SK-N-SH treated with all-trans-retinoic acid at 6 μM for 48 hours (cell line): ENCODE measurements at regions not wholly inside any gene's neighbourhood (a gene's known extent, or its start where the extent isn't known, plus 50 kb on each side); places are given as distances from the start of the nearest gene placed in this dataset.

Experiments used
- ATAC-seq: fragments of 200-7000 bp; cut with Tn5 transposase; 3 replicates; pipeline ENCODE4 v1.9.1; 2020; ENCODE audit warnings: mild to moderate bottlenecking, moderate library complexity
- ARNTL ChIP-seq: fragments of 450-650 bp; formaldehyde crosslinking; IDR thresholded peaks from 2 replicates; pipeline ENCODE4 v1.5.0; 2020; ENCODE audit warnings: low read depth, mild to moderate bottlenecking, moderate library complexity, borderline replicate concordance
- BACH2 ChIP-seq: fragments of 250-450 bp; sonication (Bioruptor Pico); IDR thresholded peaks from 2 replicates; pipeline ENCODE4 v1.9.0; 2021; ENCODE audit warnings: mild to moderate bottlenecking, borderline replicate concordance
- CSDC2 ChIP-seq: fragments of 250-450 bp; sonication (Bioruptor Pico); IDR thresholded peaks from 2 replicates; pipeline ENCODE4 v1.5.0; 2020; ENCODE audit warnings: mild to moderate bottlenecking, moderate library complexity
- ESRRG ChIP-seq: fragments of 250-450 bp; sonication (Bioruptor Pico); IDR thresholded peaks from 2 replicates; pipeline ENCODE4 v1.6.1; 2021; ENCODE audit warnings: mild to moderate bottlenecking
- GLIS3 ChIP-seq: fragments of 250-450 bp; sonication (Bioruptor Pico); IDR thresholded peaks from 2 replicates; pipeline ENCODE4 v1.5.0; 2020; ENCODE audit warnings: mild to moderate bottlenecking, moderate library complexity
- ISL1 ChIP-seq: fragments of 250-450 bp; sonication (Bioruptor Pico); IDR thresholded peaks from 2 replicates; pipeline ENCODE4 v2.1.2; 2022; ENCODE audit warnings: mild to moderate bottlenecking, moderate library complexity
- PPARA ChIP-seq: fragments of 250-450 bp; sonication (Bioruptor Pico); IDR thresholded peaks from 2 replicates; pipeline ENCODE4 v1.5.0; 2020; ENCODE audit warnings: mild to moderate bottlenecking, borderline replicate concordance
- SNAI2 ChIP-seq: fragments of 250-450 bp; sonication (Bioruptor Pico); IDR thresholded peaks from 2 replicates; pipeline ENCODE4 v1.5.0; 2020; ENCODE audit warnings: mild to moderate bottlenecking, moderate library complexity
- TCF4 ChIP-seq: fragments of 250-450 bp; sonication (Bioruptor Pico); IDR thresholded peaks from 2 replicates; pipeline ENCODE4 v1.8.0; 2021; ENCODE audit warnings: mild to moderate bottlenecking, moderate library complexity, borderline replicate concordance
- TOX ChIP-seq: fragments of 250-450 bp; sonication (Bioruptor Pico); IDR thresholded peaks from 2 replicates; pipeline ENCODE4 v1.8.0; 2021; ENCODE audit warnings: mild to moderate bottlenecking, moderate library complexity, borderline replicate concordance
- ZC3H10 ChIP-seq: fragments of 250-450 bp; sonication (Bioruptor Pico); IDR thresholded peaks from 2 replicates; pipeline ENCODE4 v1.5.1; 2021; ENCODE audit warnings: mild to moderate bottlenecking, moderate library complexity
- ZFP3 ChIP-seq: fragments of 250-450 bp; sonication (Bioruptor Pico); IDR thresholded peaks from 2 replicates; pipeline ENCODE4 v1.5.0; 2020; ENCODE audit warnings: mild to moderate bottlenecking, moderate library complexity
- ZFP30 ChIP-seq: fragments of 450-650 bp; formaldehyde crosslinking; IDR thresholded peaks from 2 replicates; pipeline ENCODE4 v1.5.0; 2022; ENCODE audit warnings: mild to moderate bottlenecking, moderate library complexity
- ZNF565 ChIP-seq: fragments of 450-650 bp; formaldehyde crosslinking; conservative IDR thresholded peaks from 2 replicates; pipeline ENCODE4 v1.5.0; 2020; ENCODE audit warnings: low read depth, mild to moderate bottlenecking, moderate library complexity
- ZNF70 ChIP-seq: fragments of 450-650 bp; formaldehyde crosslinking; IDR thresholded peaks from 2 replicates; pipeline ENCODE4 v1.5.0; 2020; ENCODE audit warnings: mild to moderate bottlenecking, moderate library complexity
- ZNF8 ChIP-seq: fragments of 450-650 bp; formaldehyde crosslinking; IDR thresholded peaks from 2 replicates; pipeline ENCODE4 v1.5.0; 2020; ENCODE audit warnings: mild to moderate bottlenecking, moderate library complexity
- TF ChIP-seq, protein P1 (sequence below): fragments of 250-450 bp; sonication (Bioruptor Pico); IDR thresholded peaks from 2 replicates; pipeline ENCODE4 v1.5.1; 2021; ENCODE audit warnings: mild to moderate bottlenecking, moderate library complexity
- TF ChIP-seq, protein P2 (sequence below): fragments of 250-450 bp; sonication (Bioruptor Pico); IDR thresholded peaks from 2 replicates; pipeline ENCODE4 v1.5.0; 2020; ENCODE audit warnings: mild to moderate bottlenecking, moderate library complexity
- TF ChIP-seq, protein P3 (sequence below): fragments of 250-450 bp; sonication (Bioruptor Pico); IDR thresholded peaks from 2 replicates; pipeline ENCODE4 v1.8.0; 2020; ENCODE audit warnings: mild to moderate bottlenecking, moderate library complexity, borderline replicate concordance
- TF ChIP-seq, protein P4 (sequence below): fragments of 250-450 bp; sonication (Bioruptor Pico); IDR thresholded peaks from 2 replicates; pipeline ENCODE4 v1.8.0; 2021; ENCODE audit warnings: low read depth, mild to moderate bottlenecking, moderate library complexity, borderline replicate concordance
- TF ChIP-seq, protein P5 (sequence below): fragments of 250-450 bp; sonication (Bioruptor Pico); IDR thresholded peaks from 2 replicates; pipeline ENCODE4 v1.5.1; 2020; ENCODE audit warnings: low read depth, mild to moderate bottlenecking, moderate library complexity

DNA sequence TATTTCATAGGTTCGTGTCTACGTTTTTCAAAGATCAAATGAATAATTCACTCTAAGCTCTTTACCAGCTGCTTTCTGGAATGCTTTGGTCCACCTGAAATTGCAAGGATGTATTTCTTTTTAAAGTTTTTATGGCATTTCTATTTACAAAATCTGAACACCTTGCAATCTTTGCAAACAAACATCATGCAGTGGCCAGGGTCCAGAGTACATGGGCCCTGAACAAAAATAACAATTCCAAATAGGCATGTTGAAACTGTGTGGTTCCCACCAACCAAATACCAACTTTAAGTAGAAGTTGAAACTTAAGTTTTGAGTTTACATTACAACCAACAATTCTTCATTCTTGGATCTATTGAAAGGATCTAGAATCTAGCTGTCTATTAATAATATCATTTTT, 180.1 kb upstream of the FTMT start:
- ATAC-seq = no peak
- no peak for TF ChIP-seq SNAI2
- no peak for TF ChIP-seq TCF4 (CRISPR knock-in tag)
- TF ChIP-seq, protein P1, sequence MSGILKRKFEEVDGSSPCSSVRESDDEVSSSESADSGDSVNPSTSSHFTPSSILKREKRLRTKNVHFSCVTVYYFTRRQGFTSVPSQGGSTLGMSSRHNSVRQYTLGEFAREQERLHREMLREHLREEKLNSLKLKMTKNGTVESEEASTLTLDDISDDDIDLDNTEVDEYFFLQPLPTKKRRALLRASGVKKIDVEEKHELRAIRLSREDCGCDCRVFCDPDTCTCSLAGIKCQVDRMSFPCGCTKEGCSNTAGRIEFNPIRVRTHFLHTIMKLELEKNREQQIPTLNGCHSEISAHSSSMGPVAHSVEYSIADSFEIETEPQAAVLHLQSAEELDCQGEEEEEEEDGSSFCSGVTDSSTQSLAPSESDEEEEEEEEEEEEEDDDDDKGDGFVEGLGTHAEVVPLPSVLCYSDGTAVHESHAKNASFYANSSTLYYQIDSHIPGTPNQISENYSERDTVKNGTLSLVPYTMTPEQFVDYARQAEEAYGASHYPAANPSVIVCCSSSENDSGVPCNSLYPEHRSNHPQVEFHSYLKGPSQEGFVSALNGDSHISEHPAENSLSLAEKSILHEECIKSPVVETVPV (CRISPR knock-in tag) = no peak
- TF ChIP-seq, protein P2, sequence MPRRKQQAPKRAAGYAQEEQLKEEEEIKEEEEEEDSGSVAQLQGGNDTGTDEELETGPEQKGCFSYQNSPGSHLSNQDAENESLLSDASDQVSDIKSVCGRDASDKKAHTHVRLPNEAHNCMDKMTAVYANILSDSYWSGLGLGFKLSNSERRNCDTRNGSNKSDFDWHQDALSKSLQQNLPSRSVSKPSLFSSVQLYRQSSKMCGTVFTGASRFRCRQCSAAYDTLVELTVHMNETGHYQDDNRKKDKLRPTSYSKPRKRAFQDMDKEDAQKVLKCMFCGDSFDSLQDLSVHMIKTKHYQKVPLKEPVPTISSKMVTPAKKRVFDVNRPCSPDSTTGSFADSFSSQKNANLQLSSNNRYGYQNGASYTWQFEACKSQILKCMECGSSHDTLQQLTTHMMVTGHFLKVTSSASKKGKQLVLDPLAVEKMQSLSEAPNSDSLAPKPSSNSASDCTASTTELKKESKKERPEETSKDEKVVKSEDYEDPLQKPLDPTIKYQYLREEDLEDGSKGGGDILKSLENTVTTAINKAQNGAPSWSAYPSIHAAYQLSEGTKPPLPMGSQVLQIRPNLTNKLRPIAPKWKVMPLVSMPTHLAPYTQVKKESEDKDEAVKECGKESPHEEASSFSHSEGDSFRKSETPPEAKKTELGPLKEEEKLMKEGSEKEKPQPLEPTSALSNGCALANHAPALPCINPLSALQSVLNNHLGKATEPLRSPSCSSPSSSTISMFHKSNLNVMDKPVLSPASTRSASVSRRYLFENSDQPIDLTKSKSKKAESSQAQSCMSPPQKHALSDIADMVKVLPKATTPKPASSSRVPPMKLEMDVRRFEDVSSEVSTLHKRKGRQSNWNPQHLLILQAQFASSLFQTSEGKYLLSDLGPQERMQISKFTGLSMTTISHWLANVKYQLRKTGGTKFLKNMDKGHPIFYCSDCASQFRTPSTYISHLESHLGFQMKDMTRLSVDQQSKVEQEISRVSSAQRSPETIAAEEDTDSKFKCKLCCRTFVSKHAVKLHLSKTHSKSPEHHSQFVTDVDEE = no peak
- TF ChIP-seq, protein P3, sequence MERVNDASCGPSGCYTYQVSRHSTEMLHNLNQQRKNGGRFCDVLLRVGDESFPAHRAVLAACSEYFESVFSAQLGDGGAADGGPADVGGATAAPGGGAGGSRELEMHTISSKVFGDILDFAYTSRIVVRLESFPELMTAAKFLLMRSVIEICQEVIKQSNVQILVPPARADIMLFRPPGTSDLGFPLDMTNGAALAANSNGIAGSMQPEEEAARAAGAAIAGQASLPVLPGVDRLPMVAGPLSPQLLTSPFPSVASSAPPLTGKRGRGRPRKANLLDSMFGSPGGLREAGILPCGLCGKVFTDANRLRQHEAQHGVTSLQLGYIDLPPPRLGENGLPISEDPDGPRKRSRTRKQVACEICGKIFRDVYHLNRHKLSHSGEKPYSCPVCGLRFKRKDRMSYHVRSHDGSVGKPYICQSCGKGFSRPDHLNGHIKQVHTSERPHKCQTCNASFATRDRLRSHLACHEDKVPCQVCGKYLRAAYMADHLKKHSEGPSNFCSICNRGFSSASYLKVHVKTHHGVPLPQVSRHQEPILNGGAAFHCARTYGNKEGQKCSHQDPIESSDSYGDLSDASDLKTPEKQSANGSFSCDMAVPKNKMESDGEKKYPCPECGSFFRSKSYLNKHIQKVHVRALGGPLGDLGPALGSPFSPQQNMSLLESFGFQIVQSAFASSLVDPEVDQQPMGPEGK = no peak
- TF ChIP-seq ARNTL (CRISPR knock-in tag) = no peak
- TF ChIP-seq ZFP3 (CRISPR knock-in tag) = no peak
- TF ChIP-seq ZFP30 (CRISPR knock-in tag) = no peak
- TF ChIP-seq ZNF565 (CRISPR knock-in tag) = no peak
- TF ChIP-seq PPARA = no peak
- TF ChIP-seq ISL1 (CRISPR knock-in tag) = no peak
- no peak for TF ChIP-seq ESRRG
- no peak for TF ChIP-seq TOX (CRISPR knock-in tag)
- no peak for TF ChIP-seq BACH2 (CRISPR knock-in tag)

DNA sequence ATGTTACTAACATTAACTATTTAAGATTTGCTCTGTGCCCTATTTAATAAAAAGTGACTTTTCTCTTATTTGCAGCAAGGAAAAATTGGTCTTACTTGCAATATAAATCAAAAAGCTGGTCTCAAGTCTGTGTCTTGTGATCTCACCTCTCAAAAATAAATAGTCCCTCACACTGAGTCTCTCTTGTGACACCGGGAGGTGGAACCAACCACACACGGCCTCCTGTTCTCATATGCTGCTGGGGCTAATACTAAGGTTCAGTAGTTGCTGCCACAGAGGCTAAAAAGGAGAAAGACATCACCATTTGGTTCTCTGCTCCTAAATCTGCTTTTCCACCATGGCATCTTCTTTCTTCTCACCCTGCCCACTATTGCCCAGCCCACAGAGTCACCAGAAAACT, 175.8 kb upstream of the FTMT start:
- TF ChIP-seq ZFP3 (CRISPR knock-in tag) (no peak), ZC3H10 (CRISPR knock-in tag) (no peak), PPARA (no peak)
- TF ChIP-seq, protein P1 (CRISPR knock-in tag) = no peak
- ATAC-seq = no peak

DNA sequence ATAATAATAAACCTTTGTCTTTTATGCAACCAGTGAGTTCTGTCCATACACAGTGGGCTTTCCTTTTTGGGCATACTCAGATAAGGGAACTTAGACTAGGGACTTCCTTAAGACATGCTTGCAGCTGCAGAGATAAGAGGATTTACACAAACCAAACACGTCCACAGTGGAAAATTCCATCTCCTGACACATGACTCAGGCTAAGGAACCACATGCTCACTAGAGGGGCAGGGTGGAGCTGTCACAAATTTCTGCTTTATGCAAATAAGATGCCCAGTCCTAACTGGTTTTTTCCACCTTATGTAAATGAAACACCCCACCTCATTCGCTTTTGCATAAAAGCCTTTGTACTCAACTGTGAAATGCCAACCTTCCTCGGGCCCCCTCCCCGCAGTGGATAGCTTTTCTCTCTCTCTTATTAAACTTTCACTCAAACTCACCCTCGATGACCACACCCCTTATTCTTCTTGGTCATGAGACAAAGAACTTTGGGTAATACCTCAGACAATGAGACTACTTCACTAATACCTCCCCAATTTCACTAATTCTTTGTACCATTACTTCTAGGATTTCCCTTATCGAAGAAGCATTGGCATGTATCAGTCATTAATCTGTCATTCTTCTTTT, 170.3 kb upstream of the FTMT start:
- ATAC-seq = no peak
- TF ChIP-seq ZC3H10 (CRISPR knock-in tag) = no peak
- TF ChIP-seq, protein P3 = no peak
- TF ChIP-seq BACH2 (CRISPR knock-in tag) = no peak
- no peak for TF ChIP-seq ISL1 (CRISPR knock-in tag)
- no peak for TF ChIP-seq ZNF565 (CRISPR knock-in tag)
- TF ChIP-seq, protein P4, sequence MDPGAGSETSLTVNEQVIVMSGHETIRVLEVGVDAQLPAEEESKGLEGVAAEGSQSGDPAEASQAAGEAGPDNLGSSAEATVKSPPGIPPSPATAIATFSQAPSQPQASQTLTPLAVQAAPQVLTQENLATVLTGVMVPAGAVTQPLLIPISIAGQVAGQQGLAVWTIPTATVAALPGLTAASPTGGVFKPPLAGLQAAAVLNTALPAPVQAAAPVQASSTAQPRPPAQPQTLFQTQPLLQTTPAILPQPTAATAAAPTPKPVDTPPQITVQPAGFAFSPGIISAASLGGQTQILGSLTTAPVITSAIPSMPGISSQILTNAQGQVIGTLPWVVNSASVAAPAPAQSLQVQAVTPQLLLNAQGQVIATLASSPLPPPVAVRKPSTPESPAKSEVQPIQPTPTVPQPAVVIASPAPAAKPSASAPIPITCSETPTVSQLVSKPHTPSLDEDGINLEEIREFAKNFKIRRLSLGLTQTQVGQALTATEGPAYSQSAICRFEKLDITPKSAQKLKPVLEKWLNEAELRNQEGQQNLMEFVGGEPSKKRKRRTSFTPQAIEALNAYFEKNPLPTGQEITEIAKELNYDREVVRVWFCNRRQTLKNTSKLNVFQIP = no peak
- no peak for TF ChIP-seq ZNF8
- TF ChIP-seq GLIS3 (CRISPR knock-in tag) = no peak
- no peak for TF ChIP-seq PPARA
- no peak for TF ChIP-seq CSDC2
- no peak for TF ChIP-seq TCF4 (CRISPR knock-in tag)
- TF ChIP-seq, protein P1 (CRISPR knock-in tag) = no peak
- no peak for TF ChIP-seq ZNF70 (CRISPR knock-in tag)
- no peak for TF ChIP-seq ZFP30 (CRISPR knock-in tag)
- TF ChIP-seq ARNTL (CRISPR knock-in tag) = no peak
- TF ChIP-seq, protein P5, sequence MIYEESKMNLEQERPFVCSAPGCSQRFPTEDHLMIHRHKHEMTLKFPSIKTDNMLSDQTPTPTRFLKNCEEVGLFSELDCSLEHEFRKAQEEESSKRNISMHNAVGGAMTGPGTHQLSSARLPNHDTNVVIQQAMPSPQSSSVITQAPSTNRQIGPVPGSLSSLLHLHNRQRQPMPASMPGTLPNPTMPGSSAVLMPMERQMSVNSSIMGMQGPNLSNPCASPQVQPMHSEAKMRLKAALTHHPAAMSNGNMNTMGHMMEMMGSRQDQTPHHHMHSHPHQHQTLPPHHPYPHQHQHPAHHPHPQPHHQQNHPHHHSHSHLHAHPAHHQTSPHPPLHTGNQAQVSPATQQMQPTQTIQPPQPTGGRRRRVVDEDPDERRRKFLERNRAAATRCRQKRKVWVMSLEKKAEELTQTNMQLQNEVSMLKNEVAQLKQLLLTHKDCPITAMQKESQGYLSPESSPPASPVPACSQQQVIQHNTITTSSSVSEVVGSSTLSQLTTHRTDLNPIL (CRISPR knock-in tag) = no peak
